ENCODE measurements at regions not wholly inside any gene's neighbourhood (a gene's known extent, or its start where the extent isn't known, plus 50 kb on each side); places are given as distances from the start of the nearest gene placed in this dataset.

DNA sequence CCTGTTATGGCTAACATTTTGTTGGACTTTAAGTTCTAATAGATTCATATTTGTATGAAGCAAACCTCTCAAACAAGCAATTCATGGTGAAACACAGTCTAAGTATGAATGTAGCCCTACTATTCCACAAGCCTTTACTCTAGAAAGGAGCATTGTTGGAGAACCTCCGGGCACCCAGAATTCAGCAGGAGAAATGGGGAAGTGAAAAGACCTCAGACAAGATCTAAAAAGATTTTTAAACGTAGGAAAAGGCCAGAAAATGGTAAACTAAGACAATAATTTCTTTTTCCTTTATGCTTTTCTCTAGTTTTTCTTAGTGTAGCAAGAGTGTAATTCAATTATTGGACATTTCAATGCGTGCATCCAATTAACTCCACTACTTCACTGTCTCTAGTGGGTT is 426.4 kb downstream of the INSC start:
- DNase-seq = no peak

DNA sequence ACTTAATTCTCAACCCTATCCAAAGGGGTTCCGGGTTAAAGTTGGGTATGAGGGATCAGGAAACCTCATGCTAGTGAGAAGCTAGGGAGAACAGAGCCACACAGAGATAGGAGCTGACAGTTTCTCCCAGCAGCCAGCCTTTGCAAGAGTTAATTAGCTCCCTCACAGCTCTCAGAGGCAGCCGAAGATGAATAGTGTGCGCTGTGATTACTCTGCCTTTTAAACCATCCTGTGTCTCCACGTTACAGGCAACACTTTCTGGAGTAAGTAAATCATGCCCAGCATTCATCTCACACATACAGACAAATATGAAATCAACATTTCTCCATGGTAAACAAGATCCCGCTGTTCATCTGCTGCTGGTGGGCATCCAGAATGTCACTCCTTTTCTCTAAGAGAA is 429.6 kb downstream of the INSC start:
- DNase-seq = no peak

DNA sequence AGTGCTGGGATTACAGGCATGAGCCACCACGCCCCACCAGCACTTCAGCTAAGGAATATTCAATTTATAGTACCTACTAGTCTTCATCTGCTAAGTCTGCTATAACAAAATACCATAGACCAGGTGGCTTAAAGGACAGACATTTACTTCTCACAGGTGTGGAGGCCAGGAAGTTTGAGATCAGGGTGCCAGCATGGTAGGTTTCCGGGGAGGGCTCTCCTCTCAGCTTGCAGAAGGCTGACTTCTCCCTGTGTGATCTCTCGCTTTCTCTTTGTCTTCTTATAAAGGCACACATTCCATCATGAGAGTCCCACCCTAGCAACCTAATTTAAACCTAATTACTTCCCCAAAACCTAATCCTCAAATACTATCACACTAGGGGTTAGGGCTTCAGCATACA is 433.0 kb downstream of the INSC start:
- no peak for DNase-seq

DNA sequence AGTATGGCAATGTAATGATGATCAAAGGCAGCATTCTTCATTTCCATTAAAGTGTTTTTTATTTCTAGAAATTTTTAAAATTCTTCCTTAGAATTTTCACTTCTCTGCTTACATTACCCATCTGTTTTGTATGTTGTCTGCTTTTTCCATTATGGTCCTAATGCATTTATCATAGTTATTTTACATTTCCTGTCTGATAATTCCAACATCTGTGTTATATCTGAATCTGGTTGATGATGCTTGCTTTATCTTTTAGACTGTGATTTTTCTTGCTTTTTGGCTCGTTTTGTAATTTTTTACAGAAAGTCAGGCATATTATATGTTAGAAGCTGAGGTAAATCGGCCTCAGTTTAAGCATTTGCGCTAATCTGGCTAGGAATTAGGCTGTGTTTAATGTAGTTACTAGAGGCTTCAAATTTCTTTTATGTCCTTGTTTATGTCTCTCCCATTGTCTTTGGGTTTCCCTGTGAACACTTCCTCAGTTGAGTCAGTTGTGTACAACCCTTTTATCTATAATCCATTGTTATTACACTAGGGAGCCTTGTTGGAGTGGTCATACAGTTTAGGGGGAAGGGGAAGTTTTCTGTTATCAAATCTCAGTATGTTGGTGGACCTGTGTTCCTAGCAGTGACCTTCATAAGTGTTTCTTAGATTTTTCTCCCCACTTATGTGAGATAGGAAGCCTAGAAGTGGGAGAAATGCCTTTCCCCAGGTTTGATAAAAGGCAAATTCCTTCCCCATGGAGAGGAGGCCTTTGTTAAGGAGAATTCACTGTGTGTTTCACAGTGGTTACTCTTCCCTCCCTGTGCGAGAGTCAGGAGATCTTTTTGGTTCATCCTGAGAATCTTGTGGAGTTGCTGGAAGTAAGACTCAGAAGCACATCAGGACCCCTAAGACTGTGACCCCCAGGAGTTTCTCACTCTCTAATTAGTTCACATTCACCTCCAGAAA is 437.5 kb downstream of the INSC start:
- no peak for DNase-seq

DNA sequence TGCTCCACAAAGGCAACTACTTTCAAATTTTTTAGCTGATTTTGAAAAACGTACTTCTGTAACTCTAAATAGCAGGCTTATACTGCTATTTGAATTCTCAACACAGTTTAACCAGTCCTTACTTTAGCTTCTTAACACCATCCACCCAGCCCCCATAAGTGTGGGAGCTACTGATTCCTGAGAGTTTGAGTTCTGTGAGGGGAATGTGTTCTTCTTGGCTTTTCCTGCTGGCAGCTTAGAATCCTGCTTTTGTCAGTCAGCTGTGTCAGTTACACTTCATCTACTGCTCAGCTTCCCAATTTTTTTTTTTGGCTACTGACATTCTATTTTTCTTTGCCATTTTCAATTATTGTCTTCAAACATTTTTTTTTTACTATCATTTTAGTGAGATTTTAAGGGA is 440.4 kb downstream of the INSC start:
- DNase-seq = no peak

DNA sequence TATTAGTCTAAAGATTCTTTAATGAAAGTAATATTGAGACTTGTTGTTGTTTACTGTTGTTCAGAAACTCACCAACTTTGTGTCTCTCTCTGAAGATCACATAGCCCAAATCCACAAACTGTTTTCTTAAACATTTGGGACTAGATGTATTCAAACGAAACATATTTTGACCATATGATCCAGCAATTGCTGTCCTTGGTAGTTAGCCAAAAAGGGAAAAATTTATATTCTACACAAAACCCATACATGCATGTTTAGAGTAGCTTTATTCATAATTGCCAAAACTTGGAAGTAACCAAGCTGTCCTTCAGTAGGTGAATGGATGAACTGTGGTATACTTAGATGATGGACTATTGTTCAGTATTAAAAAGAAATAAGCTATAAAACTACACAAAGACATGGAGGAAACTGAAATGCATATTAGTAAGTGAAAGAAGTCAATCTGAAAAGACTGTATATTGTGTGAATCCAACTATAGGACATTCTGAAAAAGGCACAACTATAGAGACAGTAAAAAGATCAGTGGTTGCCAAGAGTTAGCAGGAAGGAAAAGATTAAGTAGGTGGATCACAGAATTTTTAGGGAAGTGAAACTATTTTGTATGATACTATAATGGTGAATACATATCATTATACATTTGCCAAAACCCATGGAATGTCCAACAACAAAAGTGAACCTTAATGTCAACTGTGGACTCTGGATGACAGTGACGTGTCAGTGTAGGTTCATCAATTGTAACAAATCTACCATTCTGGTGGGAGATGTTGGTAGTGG is 442.9 kb downstream of the INSC start:
- no peak for DNase-seq

DNA sequence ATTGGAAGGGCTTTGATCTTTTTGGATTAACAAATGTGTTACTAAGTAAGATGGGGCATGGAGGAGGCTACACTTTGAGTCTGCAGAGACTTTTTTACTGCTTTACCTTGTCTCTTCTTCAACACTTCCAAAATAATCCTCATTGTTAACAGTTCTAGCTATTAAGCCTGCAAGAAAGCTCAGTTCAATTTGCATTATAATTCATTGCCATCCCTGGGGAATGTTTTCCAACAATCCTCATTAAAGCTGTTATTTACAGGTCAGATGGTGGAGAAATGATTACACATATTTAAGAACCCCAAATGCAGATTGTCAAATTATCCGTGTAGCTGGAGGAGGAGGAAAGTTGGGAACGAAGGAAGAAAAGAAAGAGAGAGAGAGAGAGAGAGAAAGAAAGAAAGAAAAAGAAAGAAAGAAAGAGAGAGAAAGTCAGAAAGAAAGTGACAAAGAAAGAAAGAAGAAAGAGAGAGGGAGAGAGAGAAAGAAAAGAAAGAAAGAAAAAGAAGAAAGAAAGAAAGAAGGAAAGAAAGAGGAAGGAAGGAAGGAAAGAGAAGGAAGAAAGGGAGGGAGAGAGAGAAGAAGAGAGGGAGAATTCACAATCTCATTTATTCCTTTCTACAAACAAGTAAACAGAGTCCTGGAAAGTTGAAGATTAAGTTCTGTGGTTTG is 443.9 kb downstream of the INSC start:
- DNase-seq = no peak

DNA sequence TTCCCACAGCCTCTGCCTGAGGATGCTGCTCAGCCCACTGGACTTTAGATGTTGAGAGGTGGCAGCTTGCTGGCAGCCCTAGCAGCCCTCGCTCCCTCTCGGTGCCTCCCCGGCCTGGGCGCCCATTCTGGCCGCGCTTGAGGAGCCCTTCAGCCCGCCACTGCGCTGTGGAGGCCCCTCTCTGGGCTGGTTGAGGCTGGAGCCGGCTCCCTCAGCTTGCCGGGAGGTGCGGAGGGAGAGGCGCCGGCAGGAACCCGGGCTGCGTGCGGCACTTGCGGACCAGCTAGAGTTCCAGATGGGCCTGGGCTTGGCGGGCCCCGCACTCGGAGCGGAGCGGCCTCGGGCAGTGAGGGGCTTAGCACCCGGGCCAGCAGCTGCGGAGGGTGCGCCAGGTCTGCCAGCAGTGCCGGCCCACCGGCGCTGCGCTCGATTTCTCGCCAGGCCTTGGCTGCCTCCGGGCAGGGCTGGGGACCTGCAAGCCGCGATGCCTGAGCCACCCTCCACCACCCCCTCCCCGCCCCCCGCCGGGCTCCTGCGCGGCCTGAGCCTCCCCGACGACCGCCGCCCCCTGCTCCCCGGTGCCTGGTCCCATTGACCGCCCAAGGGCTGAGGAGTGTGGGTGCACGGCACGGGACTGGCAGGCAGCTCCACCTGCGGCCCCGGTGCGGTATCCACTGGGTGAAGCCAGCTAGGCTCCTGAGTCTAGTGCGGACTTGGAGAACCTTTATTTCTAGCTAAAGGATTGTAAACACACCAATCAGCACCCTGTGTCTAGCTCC is 446.2 kb downstream of the INSC start:
- DNase-seq = no peak

DNA sequence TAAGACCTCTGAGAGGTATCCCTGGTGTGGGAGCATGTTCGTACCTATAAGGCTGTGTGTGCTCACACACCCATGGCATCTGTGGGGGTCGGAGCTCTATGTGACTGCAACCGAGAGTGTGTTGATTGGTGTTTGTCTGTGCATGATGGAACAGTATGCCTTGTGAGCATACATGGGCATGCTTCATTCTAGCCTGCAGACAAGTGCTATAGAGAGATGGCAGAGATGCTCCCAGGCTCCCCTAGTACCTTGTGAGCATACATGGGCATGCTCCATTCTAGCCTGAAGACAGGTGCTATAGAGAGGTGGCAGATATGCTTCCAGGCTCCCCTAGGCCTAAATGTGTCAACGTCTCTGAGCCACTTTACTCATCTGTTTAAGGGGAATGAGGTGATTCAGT is 447.5 kb downstream of the INSC start:
- no peak for DNase-seq

DNA sequence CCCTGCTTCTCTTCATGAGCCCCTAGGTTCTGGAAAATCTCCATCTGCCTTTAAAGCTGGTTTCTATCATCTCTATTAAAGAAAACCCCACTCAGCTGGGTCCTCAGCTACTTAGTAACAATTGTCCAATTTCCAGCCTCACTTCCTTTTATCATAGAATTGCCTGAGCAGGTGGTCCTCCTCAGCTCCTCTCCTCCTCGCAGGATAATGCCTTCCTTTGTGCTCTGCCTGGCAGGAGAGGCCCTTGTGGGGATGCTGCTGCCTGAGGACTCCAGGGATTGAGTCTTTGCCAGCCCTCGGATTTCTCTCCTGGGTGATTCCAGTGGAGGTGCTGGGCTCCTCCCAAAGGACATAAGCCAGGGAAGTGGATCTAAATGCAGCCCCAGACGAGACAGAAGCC is 448.3 kb downstream of the INSC start:
- DNase-seq = no peak

DNA sequence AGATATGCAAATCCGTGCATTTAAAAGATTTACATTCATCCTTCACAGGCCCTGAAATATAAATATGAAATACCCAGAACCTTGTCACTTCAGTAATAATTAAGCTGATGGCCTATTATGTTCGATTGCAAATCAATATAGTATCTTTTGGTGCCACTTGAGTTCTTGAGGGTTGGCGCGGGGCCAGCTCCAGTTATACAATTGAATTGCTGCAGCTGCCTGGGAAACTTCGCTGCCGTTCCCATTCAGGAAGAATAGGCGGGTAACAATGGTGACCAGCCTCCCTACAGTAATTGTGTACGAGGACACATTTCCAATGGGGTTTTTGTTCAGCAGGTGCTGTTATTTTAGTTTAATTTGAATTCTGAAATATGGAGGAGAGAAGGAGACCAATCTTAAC is 451.2 kb downstream of the INSC start:
- no peak for DNase-seq

DNA sequence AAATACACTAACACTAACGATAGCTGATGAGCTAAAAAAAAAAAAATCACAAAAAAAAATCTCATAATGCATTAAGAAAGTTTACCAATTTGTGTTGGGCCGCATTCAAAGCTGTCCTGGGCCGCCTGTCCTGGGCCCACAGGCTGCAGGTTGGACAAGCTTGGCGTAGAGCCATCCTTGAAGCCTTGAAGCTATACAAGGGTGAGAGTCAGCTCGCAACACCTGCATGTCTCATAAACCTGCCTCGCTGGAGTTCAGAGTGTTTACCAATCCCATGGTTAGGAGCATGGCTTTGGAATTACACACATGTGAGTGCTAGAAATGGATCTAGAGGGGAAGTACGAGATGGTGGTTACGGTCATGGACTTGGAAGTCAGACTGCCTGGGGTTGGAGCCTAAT is 453.7 kb downstream of the INSC start:
- no peak for DNase-seq

DNA sequence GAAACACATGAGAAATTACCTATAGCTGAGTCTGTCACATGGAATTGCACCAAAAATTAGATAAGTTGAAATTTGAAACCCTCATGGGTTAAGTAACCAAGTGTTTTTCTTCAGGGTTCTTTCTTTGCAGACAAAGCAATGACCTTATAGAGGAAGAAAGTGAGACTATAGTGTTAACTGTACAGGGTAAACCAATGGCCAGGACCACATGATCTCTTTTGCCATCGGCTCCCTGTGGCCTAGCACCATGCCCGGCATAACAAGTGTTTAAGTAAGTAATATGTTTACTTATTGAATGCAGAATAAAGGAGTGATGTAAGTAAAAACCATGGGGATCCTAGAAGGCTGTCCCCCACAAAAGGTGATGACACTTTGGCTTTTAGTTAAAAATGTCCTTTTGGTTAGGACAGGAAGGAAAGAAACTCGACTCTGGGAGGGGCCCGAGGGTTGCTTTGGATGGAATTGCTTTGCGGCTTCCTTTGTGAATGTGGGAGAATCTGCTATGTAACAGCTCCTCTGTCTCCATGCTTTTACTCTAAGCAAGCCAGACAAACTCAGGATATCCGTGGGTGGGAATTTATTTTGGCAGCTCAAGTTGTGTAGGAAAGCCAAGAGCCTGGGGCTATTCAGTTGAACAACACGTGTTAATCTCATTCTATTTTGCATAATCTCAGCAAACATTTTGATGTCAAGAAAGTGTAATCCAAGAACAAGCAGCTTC is 454.7 kb downstream of the INSC start:
- DNase-seq = peak; percentile 78

DNA sequence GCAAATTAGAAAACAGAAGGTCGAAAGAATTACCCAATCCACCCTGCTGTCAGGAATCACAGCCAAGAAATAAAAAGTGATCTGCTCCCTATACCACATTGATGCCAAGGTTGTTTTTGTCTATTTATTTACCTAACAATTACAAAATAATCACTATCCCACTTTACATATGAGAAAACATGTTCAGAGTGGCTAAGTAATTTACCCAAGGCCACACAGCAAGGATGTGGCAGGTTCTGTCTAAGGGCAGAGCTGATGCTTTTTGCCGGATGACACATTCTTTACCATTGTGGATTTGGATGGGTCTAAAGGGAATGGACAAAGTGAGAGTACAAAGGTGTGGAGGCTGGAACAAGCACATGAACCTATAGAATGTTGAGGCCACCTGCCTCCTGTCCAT is 460.7 kb downstream of the INSC start:
- DNase-seq = no peak

DNA sequence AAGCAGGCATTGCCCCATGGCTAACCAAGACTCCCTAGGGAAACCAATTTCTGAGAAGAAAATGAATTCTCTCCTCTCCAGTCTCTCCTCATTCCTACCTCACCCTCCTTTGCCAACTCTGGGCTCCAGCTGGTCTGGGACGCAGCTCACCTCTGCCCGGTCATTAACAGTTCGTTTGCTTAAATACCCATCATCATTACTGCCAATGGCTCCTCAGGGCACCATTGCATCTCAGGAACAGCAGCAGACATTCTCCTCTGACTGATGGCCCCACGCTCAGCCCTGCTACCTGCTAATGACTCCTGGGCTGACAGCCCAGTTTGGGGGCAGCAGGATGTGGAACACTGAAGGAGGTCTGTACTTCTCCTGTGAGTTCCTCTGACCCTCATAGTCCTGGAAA is 462.0 kb downstream of the INSC start:
- DNase-seq = no peak

DNA sequence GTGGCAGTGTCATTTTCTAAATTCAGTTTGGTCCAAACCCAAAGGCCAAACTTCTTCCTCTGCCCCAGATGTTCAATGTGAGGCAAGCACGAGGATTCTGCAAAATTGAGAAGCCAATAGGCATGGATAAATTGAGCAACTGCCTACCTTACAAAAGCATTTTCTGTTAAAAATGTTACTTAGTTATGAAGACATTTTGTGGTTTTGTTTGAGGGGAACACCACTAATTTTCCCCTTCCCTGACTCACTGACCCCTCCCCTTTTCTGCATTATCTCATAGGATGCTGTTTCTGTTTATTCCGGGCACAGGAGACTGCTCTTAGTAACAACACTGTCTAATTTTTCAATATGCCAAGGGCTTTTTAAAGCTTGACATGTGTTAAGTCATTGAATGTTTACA is 462.8 kb downstream of the INSC start:
- no peak for DNase-seq

DNA sequence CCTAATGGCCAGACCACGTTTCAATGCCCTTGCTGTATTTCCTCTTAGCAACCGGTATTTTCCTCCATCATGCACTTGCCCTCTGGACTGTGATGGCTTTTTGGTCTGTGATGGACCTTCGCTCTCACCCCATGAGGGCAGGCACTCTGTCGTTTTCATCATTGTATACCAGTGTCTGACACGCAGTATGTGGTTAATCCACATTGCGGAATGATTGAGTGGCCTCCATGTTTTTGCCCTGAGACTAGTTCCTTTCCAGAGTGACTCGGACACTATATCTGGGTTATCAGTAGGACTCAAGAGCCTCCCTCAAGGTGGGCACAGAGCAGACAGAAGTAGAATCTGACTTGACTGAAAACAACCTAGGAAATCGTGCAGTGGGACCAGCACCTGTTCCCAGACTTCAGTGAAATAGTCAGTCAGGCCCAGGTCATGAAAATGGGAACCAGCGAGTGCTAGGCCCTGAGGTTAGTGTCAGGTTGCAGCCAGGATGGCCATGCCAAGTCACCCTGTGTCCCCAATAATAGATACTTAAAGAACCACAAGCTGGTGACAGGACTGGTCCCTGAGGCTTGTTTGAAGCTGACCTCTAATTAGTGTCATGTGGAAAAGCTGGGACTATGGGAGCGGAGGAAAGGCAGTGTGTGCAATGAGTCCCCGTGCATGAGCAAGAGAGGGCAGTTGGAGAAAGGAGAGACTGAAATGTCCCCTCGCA is 464.7 kb downstream of the INSC start:
- no peak for DNase-seq

DNA sequence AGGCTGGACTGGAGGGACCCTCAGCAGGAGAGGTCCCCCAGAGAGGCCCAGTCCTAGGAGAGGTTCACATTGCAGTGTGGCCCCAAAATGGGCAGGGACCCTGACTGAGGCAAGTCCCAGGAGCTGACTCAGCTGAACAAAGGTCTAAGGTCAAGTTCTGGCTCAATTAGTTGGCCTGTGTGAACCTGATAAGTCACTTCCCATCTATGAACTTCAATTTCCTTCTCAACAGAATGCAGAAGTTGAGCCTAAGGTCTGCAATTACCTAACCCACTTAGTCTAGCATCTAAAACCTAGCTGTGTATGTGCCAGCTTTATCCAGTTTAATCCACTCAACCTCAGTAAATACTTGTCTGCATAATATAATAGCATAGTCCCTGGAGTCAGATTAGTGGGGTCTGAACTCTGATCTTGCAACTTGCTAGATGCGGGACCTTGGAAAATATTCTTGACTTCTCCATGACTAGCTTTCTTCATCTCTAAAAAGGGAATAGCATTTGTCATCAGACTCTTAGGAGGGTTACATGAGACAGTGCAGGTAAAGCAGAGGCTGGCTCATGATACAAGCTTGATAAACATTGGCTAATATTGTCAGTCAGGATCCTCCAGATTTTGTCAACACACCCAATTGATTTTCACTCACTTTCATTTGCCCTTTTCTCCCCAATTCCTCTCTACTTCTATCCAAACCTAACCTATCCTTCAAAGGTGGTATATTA is 465.5 kb downstream of the INSC start:
- no peak for DNase-seq

DNA sequence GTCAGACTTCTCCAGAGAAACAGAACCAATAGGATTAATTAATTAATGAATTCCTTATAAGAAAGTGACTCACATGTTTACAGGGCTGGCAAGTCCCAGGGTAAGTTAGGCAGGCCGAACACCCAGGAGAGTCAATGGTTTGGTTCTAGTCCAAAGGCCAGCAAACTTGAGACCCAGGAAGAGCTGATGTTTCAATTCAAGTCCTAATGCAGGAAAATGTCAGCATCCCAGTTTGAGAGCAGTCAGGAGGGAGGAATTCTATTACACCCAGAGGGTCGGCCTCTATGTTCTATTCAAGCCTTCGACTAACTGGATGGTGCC is 466.0 kb downstream of the INSC start:
- no peak for DNase-seq

DNA sequence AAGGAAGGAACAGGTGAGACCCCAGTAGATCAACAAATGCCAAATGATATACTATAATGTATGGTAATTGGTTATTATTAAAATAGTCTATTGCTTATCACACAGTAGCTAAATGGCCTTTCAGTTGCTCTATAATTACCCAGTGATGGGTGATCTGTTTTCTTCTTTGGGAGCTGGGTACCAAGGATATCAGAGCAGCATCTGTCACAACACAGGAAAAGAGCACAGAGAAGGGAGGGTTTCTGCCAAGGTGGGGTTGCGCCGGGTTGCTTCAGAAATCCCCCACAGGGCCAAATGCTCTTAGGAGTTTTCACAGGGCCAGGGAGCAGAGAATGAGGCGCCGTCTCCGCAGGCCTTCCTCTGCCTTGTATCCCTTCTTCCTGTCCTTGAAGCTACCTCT is 469.4 kb downstream of the INSC start:
- DNase-seq = no peak

Measured in hindlimb muscle (tissue), 1 donor.